MM.1S (cell line): ENCODE measurements at regions not wholly inside any gene's neighbourhood (a gene's known extent, or its start where the extent isn't known, plus 50 kb on each side); places are given as distances from the start of the nearest gene placed in this dataset.

Source experiments
- DNase-seq: peaks from one replicate; pipeline ENCODE4 v3.0.0-alpha.2; 2015
- H2AFZ ChIP-seq: fragments of 300-600 bp; sonication (generic); 2 replicates; pipeline ENCODE4 v1.6.0; 2016; ENCODE audit warnings: antibody characterized with exemption, low read length
- H3F3A ChIP-seq: fragments of 300-600 bp; sonication (generic); 2 replicates; pipeline ENCODE4 v1.6.1; 2016; ENCODE audit warnings: mild to moderate bottlenecking, antibody characterized with exemption, low read length, moderate library complexity, mixed read lengths; ENCODE audit not compliant: insufficient read depth
- H3K27ac ChIP-seq: fragments of 300-600 bp; sonication (generic); 2 replicates; pipeline ENCODE4 v1.5.1; 2016; ENCODE audit warnings: mild to moderate bottlenecking, low read length
- H3K27me3 ChIP-seq: fragments of 300-600 bp; sonication (generic); replicated peaks from 2 replicates; pipeline ENCODE4 v1.6.0; 2016; ENCODE audit warnings: low read length; ENCODE audit not compliant: insufficient read depth
- H3K36me3 ChIP-seq: fragments of 300-600 bp; sonication (generic); replicated peaks from 2 replicates; pipeline ENCODE4 v1.6.1; 2016; ENCODE audit warnings: mild to moderate bottlenecking, low read length, mixed read lengths; ENCODE audit not compliant: insufficient read depth
- H3K4me1 ChIP-seq: fragments of 300-600 bp; sonication (generic); 2 replicates; pipeline ENCODE4 v1.6.1; 2016; ENCODE audit warnings: low read length, mixed read lengths
- H3K4me2 ChIP-seq: fragments of 300-600 bp; sonication (generic); 2 replicates; pipeline ENCODE4 v1.6.0; 2016; ENCODE audit warnings: low read depth, low read length
- H3K4me3 ChIP-seq: fragments of 300-600 bp; sonication (generic); 2 replicates; pipeline ENCODE4 v1.5.1; 2016; ENCODE audit warnings: low read length, mixed read lengths
- H3K79me2 ChIP-seq: fragments of 300-600 bp; sonication (generic); 2 replicates; pipeline ENCODE4 v1.6.1; 2016; ENCODE audit warnings: mixed run types, low read length, mixed read lengths
- H3K9ac ChIP-seq: fragments of 300-600 bp; sonication (generic); 2 replicates; pipeline ENCODE4 v1.6.1; 2016; ENCODE audit warnings: low read length, mixed read lengths
- H3K9me2 ChIP-seq: fragments of 300-600 bp; sonication (generic); replicated peaks from 2 replicates; pipeline ENCODE4 v1.6.1; 2016; ENCODE audit warnings: mild to moderate bottlenecking, low read length, mixed read lengths; ENCODE audit not compliant: insufficient read depth
- H3K9me3 ChIP-seq: fragments of 300-600 bp; sonication (generic); replicated peaks from 2 replicates; pipeline ENCODE4 v1.6.1; 2016; ENCODE audit warnings: mild to moderate bottlenecking, low read length, mixed read lengths; ENCODE audit not compliant: insufficient read depth
- H4K20me1 ChIP-seq: fragments of 300-600 bp; sonication (generic); 2 replicates; pipeline ENCODE4 v1.6.1; 2016; ENCODE audit warnings: mild to moderate bottlenecking, low read length, moderate library complexity, mixed read lengths; ENCODE audit not compliant: insufficient read depth
- CTCF ChIP-seq: fragments of 300-600 bp; sonication (generic); IDR thresholded peaks from 2 replicates; pipeline ENCODE4 v1.5.1; 2016; ENCODE audit warnings: antibody characterized with exemption, low read length, mixed read lengths
- EZH2 ChIP-seq: fragments of 300-600 bp; sonication (generic); optimal IDR thresholded peaks from 2 replicates; pipeline ENCODE3; 2017; ENCODE audit warnings: low read depth, mild to moderate bottlenecking, antibody characterized with exemption, low read length, mixed read lengths
- EZH2phosphoT487 ChIP-seq: fragments of 300-600 bp; sonication (generic); IDR thresholded peaks from 2 replicates; pipeline ENCODE4 v1.6.1; 2018; ENCODE audit warnings: antibody characterized with exemption, low read length

- Histone ChIP-seq H3K27me3 (no peaks in the 10 kb centered on the region), H3F3A (no peaks in the 10 kb centered on the region)
Measured at GRCh38 chr11:80239217-80239616, 798.4 kb upstream of the TENM4 start.

GRCh38 chr11:80227915-80228314, 787.1 kb upstream of the TENM4 start:
- no peaks in the 10 kb centered on the region for H3K9me3 ChIP-seq
- H2AFZ ChIP-seq: no peak overlapping the region
- no peaks in the 10 kb centered on the region for H3K9me2 ChIP-seq
- H4K20me1 ChIP-seq: no peaks in the 10 kb centered on the region
- H3K27ac ChIP-seq: no peak overlapping the region
- H3K4me3 ChIP-seq: no peak overlapping the region
- no peaks in the 10 kb centered on the region for H3F3A ChIP-seq
- no peak for DNase-seq
- H3K9ac ChIP-seq: no peak overlapping the region
- TF ChIP-seq EZH2phosphoT487: no peak
- no peak for TF ChIP-seq CTCF
- TF ChIP-seq EZH2: no peak
- H3K36me3 ChIP-seq: no peaks in the 10 kb centered on the region
- H3K79me2 ChIP-seq: no peaks in the 10 kb centered on the region
- H3K4me2 ChIP-seq: no peak overlapping the region
- H3K27me3 ChIP-seq: no peaks in the 10 kb centered on the region
- no peaks in the 10 kb centered on the region for H3K4me1 ChIP-seq

More at GRCh38 chr11:80239217-80239616, 798.4 kb upstream of the TENM4 start:
- Histone ChIP-seq H3K4me3 (no peak overlapping the region), H3K4me1 (no peaks in the 10 kb centered on the region), H3K9me3 (no peaks in the 10 kb centered on the region), H2AFZ (no peak overlapping the region), H3K4me2 (no peak overlapping the region), H3K36me3 (no peaks in the 10 kb centered on the region), H3K27ac (no peak overlapping the region), H3K9me2 (no peaks in the 10 kb centered on the region), H3K79me2 (no peaks in the 10 kb centered on the region), H4K20me1 (no peaks in the 10 kb centered on the region), H3K9ac (no peak overlapping the region)
- DNase-seq: no peak
- TF ChIP-seq CTCF (no peak), EZH2phosphoT487 (no peak), EZH2 (no peak)

- no peaks in the 10 kb centered on the region for H3K4me1 ChIP-seq
Measured at GRCh38 chr11:80214413-80214812, 773.6 kb upstream of the TENM4 start.

More at GRCh38 chr11:80214413-80214812, 773.6 kb upstream of the TENM4 start:
- Histone ChIP-seq H3K27me3 (no peaks in the 10 kb centered on the region), H3K27ac (no peak overlapping the region), H3K4me3 (no peak overlapping the region), H3K4me2 (no peak overlapping the region), H2AFZ (no peak overlapping the region), H3K36me3 (no peaks in the 10 kb centered on the region), H4K20me1 (no peaks in the 10 kb centered on the region), H3K9me2 (no peaks in the 10 kb centered on the region), H3K9ac (no peak overlapping the region), H3K79me2 (no peaks in the 10 kb centered on the region), H3F3A (no peaks in the 10 kb centered on the region), H3K9me3 (no peaks in the 10 kb centered on the region)
- no peak for DNase-seq
- TF ChIP-seq EZH2phosphoT487: no peak
- TF ChIP-seq CTCF: no peak
- no peak for TF ChIP-seq EZH2
